GM12878 (cell line): ENCODE measurements at regions not wholly inside any gene's neighbourhood (a gene's known extent, or its start where the extent isn't known, plus 50 kb on each side); places are given as distances from the start of the nearest gene placed in this dataset.

Experiments
- ATAC-seq: fragments of 200-7000 bp; cut with Tn5 transposase; 3 replicates; pipeline ENCODE4 v1.9.1; 2020; ENCODE audit warnings: mild to moderate bottlenecking, moderate library complexity
- BruUV-seq: library from RNA; stranded (reverse); fragments of 400-500 nt; replicated peaks from 2 replicates; lab custom pipeline; 2021; lab: Mats Ljungman, UMichigan
- CTCF ChIA-PET: fragments of 300-600 bp; sonication (Branson Sonifier 250); formaldehyde crosslinking; extraction: SDS; loops from one replicate; lab custom pipeline; 2021; ENCODE audit warnings: inconsistent platforms; lab: Yijun Ruan, JAX
- POLR2A ChIA-PET: fragments of 350-600 bp; formaldehyde crosslinking; extraction: SDS; loops from one replicate; lab custom pipeline; 2021; ENCODE audit warnings: inconsistent platforms; lab: Charles Lee
- RAD21 ChIA-PET: fragments of 300-600 bp; sonication (Branson Sonifier 250); formaldehyde crosslinking; loops from one replicate; lab custom pipeline; 2023; ENCODE audit warnings: antibody characterized with exemption; ENCODE audit not compliant: unreplicated experiment; lab: Charles Lee
- SMC1A ChIA-PET: fragments of 300-600 bp; sonication (Branson Sonifier 250); formaldehyde crosslinking; loops from one replicate; lab custom pipeline; 2023; ENCODE audit not compliant: unreplicated experiment, uncharacterized antibody; lab: Charles Lee
- DNase-seq: peaks from one replicate; pipeline ENCODE4 v3.0.0-alpha.2; 2011; ENCODE audit warnings: low read depth, low spot score
- FAIRE-seq: peaks from 3 replicates; lab custom pipeline; 2011; peaks lifted over from hg19 to GRCh38; lab: Jason Lieb, UNC
- H2AFZ ChIP-seq: 2 replicates; pipeline ENCODE4 v1.6.0; 2011; ENCODE audit warnings: low read depth, low read length, control low read depth; ENCODE audit not compliant: control insufficient read depth
- H3K27ac ChIP-seq: 2 replicates; pipeline ENCODE4 v1.5.1; 2011; ENCODE audit warnings: control low read depth; ENCODE audit not compliant: control insufficient read depth, insufficient read depth
- H3K27me3 ChIP-seq, 2 experiments: replicated peaks in 1 of 2; 2 replicates each; pipeline versions ENCODE4 v1.6.0 to v1.6.1; 2011; ENCODE audit warnings: low read length in 1 of 2; ENCODE audit not compliant: control insufficient read depth in 2 of 2, insufficient read depth in 2 of 2
- H3K36me3 ChIP-seq, 2 experiments: 2 replicates each; pipeline ENCODE4 v1.5.1; 2011; ENCODE audit warnings: low read length in 1 of 2; ENCODE audit not compliant: control insufficient read depth in 2 of 2, insufficient read depth in 2 of 2
- H3K4me1 ChIP-seq: 2 replicates; pipeline ENCODE4 v1.6.1; 2011; ENCODE audit warnings: mild to moderate bottlenecking, low read length, moderate library complexity, mixed read lengths; ENCODE audit not compliant: control insufficient read depth, insufficient read depth
- H3K4me2 ChIP-seq: 2 replicates; pipeline ENCODE4 v1.6.0; 2011; ENCODE audit warnings: control low read depth; ENCODE audit not compliant: control insufficient read depth, insufficient read depth
- H3K4me3 ChIP-seq: fragments of 200-600 bp; sonication (generic); 2 replicates; pipeline ENCODE4 v1.5.1; 2016
- H3K79me2 ChIP-seq: 2 replicates; pipeline ENCODE4 v1.6.0; 2011; ENCODE audit warnings: low read length; ENCODE audit not compliant: control insufficient read depth, insufficient read depth
- H3K9ac ChIP-seq: 2 replicates; pipeline ENCODE4 v1.8.0; 2011; ENCODE audit warnings: low read length, control low read depth, mixed read lengths; ENCODE audit not compliant: control insufficient read depth, insufficient read depth
- H3K9me3 ChIP-seq: replicated peaks from 3 replicates; pipeline ENCODE4 v1.5.1; 2011; ENCODE audit warnings: mild to moderate bottlenecking, low read length; ENCODE audit not compliant: control insufficient read depth, insufficient read depth
- H4K20me1 ChIP-seq: 2 replicates; pipeline ENCODE4 v1.6.0; 2011; ENCODE audit not compliant: control insufficient read depth, insufficient read depth
- POLR2A ChIP-seq: IDR thresholded peaks from 2 replicates; pipeline ENCODE4 v1.6.1; 2011; ENCODE audit warnings: low read depth, mild to moderate bottlenecking, low read length
- ZNF207 ChIP-seq: fragments of 450-650 bp; IDR thresholded peaks from 2 replicates; pipeline ENCODE4 v1.6.1; 2014; ENCODE audit warnings: antibody characterized with exemption, mild to moderate bottlenecking, borderline replicate concordance
- WGBS: methylation state at CpG from one replicate; pipeline ENCODE4 v1.1.6; 2016; ENCODE audit warnings: low lambda C conversion rate; ENCODE audit not compliant: insufficient replicate concordance, insufficient coverage; ENCODE audit errors: missing lambda C conversion rate; 5-methylcytosine and 5-hydroxymethylcytosine counted together
- in situ Hi-C: fragments of 300-500 bp; cut with MboI; formaldehyde crosslinking; loops from 9 replicates; pipeline ENCODE4 v1.14.3; 2018; ENCODE audit warnings: mixed read lengths
- intact Hi-C: fragments of 100-400 bp; cut with micrococcal nuclease; formaldehyde crosslinking; loops from one replicate; pipeline ENCODE4 v1.14.2; 2022; ENCODE audit not compliant: unreplicated experiment
- TF ChIP-seq, protein P1 (sequence below): fragments of 450-650 bp; formaldehyde crosslinking; IDR thresholded peaks from 2 replicates; pipeline ENCODE4 v1.4.0; 2022; ENCODE audit warnings: mild to moderate bottlenecking, moderate library complexity

DNA sequence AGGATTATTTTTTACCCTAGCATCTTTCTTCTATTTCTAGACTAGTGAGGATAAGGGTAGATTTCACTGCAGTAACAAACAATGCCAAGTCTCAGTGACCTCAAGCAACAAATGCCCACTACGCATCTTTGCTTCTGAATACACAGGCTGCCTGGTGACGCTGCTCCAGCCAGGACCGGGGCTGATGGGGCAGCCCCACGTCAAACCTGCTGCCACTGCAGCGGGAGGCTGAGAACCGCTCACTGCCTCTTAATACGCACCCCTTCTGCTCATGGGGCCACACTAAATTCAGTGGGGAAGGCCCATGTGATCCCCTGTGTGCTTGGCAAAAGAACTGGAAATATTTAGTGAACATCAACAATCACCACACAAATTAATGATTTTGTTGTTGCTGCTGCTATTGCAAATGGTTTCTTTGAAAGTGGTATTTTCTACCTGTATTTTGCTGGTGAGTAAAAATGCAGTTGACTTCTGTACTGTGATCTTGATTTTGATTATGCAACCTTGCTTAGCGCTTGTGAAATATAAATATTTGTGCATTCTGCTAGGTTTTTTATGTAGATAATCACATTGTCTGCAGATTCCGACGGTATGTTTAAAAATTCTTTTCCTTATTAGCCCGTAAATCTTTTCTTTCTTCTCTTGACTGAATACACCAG, 139.5 kb upstream of the SPACA7 start (continued):
- TF ChIP-seq, protein P1, sequence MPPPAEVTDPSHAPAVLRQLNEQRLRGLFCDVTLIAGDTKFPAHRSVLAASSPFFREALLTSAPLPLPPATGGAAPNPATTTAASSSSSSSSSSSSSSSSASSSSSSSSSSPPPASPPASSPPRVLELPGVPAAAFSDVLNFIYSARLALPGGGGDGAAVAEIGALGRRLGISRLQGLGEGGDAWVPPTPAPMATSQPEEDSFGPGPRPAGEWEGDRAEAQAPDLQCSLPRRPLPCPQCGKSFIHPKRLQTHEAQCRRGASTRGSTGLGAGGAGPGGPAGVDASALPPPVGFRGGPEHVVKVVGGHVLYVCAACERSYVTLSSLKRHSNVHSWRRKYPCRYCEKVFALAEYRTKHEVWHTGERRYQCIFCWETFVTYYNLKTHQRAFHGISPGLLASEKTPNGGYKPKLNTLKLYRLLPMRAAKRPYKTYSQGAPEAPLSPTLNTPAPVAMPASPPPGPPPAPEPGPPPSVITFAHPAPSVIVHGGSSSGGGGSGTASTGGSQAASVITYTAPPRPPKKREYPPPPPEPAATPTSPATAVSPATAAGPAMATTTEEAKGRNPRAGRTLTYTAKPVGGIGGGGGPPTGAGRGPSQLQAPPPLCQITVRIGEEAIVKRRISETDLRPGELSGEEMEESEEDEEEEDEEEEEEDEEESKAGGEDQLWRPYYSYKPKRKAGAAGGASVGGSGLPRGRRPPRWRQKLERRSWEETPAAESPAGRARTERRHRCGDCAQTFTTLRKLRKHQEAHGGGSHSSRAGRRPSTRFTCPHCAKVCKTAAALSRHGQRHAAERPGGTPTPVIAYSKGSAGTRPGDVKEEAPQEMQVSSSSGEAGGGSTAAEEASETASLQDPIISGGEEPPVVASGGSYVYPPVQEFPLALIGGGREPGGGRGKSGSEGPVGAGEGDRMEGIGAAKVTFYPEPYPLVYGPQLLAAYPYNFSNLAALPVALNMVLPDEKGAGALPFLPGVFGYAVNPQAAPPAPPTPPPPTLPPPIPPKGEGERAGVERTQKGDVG (CRISPR knock-in tag), result no peak

GRCh38 chr13:112238436-112238995, 137.6 kb upstream of the SPACA7 start:
- ChIA-PET SMC1A (interaction anchor here (1.0 kb wide), 1 partner anchor 34 kb away, joined by 3 read pairs; no protein-coding TSS in a partner anchor), CTCF (no interaction called here), RAD21 (no interaction called here)
- no peaks in the 10 kb centered on the region for H3K4me1 ChIP-seq
- H3K79me2 ChIP-seq, result no peaks in the 10 kb centered on the region
- H2AFZ ChIP-seq, result no peak overlapping the region
- FAIRE-seq, result no peak
- H3K4me2 ChIP-seq, result no peak overlapping the region
- intact Hi-C loops, result no loop called here
- no peaks in the 10 kb centered on the region; the same call in 2 of the 3 replicates for H3K9me3 ChIP-seq
- TF ChIP-seq ZNF207 (no peak), POLR2A (no peak)
- TF ChIP-seq, all 136 proteins: peak for 0
- POLR2A ChIA-PET, result no interaction called here
- no peaks in the 10 kb centered on the region for H3K36me3 ChIP-seq
- H3K4me3 ChIP-seq, result no peak overlapping the region
- WGBS, result 59% methylated on average over 16 of the region's 18 CpGs
- DNase-seq, result no peak
- no peak overlapping the region for H3K27ac ChIP-seq
- in situ Hi-C loops, result no loop called here
- no peak overlapping the region for H3K9ac ChIP-seq
- BruUV-seq, result no TSS peak
- ATAC-seq, result no peak
- H4K20me1 ChIP-seq, result no peaks in the 10 kb centered on the region
- H3K27me3 ChIP-seq, result no peaks in the 10 kb centered on the region
